ENCODE measurements at regions not wholly inside any gene's neighbourhood (a gene's known extent, or its start where the extent isn't known, plus 50 kb on each side); places are given as distances from the start of the nearest gene placed in this dataset.

DNA sequence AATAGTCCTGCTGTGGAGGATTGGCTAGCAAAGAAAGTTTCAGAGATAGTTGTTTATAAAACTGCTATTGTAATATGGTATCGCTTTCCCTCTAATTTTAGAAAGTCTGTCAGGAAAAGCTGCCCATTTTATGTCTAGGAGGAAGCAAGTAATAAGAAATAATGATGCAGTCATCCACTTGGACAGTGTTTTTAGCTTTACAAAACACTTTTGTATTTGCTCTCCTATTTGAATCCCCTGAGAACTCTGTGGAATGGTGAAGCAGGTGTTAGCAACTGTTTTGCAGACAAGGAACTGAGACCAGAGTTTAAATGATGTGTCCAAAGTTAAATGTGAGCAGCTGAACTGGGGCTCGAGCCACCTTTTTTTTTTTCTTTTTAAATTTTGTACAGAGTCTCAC is 455.8 kb downstream of the XPNPEP1 start:
- Histone ChIP-seq H3K23me2 (ENCODE audit: low read depth, low read length) (no peaks in the 10 kb centered on the region), H3K23ac (ENCODE audit: insufficient read length) (no peak overlapping the region), H3K79me2 (ENCODE audit: control insufficient read depth in 1 of 2, insufficient read depth in 2 of 2, low read length in 2 of 2) (no peaks in the 10 kb centered on the region), H3K36me3 (ENCODE audit: control insufficient read depth in 2 of 4, insufficient read depth in 4 of 4, low read length in 3 of 4) (no peaks in the 10 kb centered on the region), H3K4me1 (replicated peaks in 1 of 4; ENCODE audit: control insufficient read depth in 3 of 4, insufficient read depth in 4 of 4, low read length in 3 of 4) (no peaks in the 10 kb centered on the region), H2BK20ac (ENCODE audit: low read length) (no peak overlapping the region), H2AK5ac (ENCODE audit: low read depth, low read length) (no peak overlapping the region), H3K56ac (replicated peaks; ENCODE audit: insufficient read length, low read depth, low read length) (no peak overlapping the region), H4K5ac (ENCODE audit: insufficient read length, low read depth, low read length) (no peak overlapping the region), H3K27me3 (replicated peaks in 1 of 4; ENCODE audit: control insufficient read depth in 3 of 4, extremely low read depth in 1 of 4, insufficient read depth in 3 of 4, low read length in 3 of 4) (no peaks in the 10 kb centered on the region), H4K20me1 (replicated peaks in 1 of 2; ENCODE audit: control insufficient read depth in 1 of 2, insufficient read depth in 2 of 2, low read length in 2 of 2) (no peaks in the 10 kb centered on the region), H3K27ac (ENCODE audit: low read depth, low read length) (no peak overlapping the region), H3K4me2 (ENCODE audit: insufficient read depth in 1 of 2, low read depth in 2 of 2, low read length in 2 of 2) (no peak overlapping the region), H2BK15ac (ENCODE audit: low read length) (no peak overlapping the region), H2BK5ac (ENCODE audit: low read depth, low read length) (no peak overlapping the region), H3K79me1 (ENCODE audit: low read depth, low read length) (no peaks in the 10 kb centered on the region), H3K9ac (replicated peaks in 1 of 4; ENCODE audit: extremely low read depth in 1 of 4, low read depth in 3 of 4, low read length in 3 of 4) (no peak overlapping the region), H2BK12ac (ENCODE audit: low read depth, low read length) (no peak overlapping the region), H3K4me3 (ENCODE audit: extremely low read depth in 1 of 4, insufficient read depth in 2 of 4, low read depth in 3 of 4, low read length in 4 of 4) (no peak overlapping the region), H3K4ac (replicated peaks; ENCODE audit: insufficient read length, low read depth, low read length) (no peak overlapping the region), H2BK120ac (replicated peaks; ENCODE audit: low read depth, low read length) (no peak overlapping the region), H3K18ac (ENCODE audit: extremely low read depth, low read length) (no peak overlapping the region), H3K9me3 (ENCODE audit: insufficient read depth in 2 of 2, low read depth in 1 of 2, low read length in 1 of 2) (no peaks in the 10 kb centered on the region), H3K14ac (ENCODE audit: insufficient read length) (no peak overlapping the region), H4K91ac (replicated peaks; ENCODE audit: insufficient read length, low read length) (no peak overlapping the region), H2AFZ (ENCODE audit: low read length) (no peak overlapping the region), H4K8ac (ENCODE audit: extremely low read depth, insufficient read depth, low read length) (no peak overlapping the region)
- ChIA-PET POLR2A (ENCODE audit: partially characterized antibody) (no interaction called here), CTCF (ENCODE audit: partially characterized antibody) (interaction anchor here (1.6 to 1.8 kb wide), 2 partner anchors 9 to 11 kb away, joined by 4 to 8 read pairs; no protein-coding TSS in a partner anchor)
- FAIRE-seq (no peak), DNase-seq (ENCODE audit: low read depth in 1 of 2, low spot score in 2 of 2) (no peak)
- 87% methylated on average over 2 of the region's 2 CpGs; no CpG with 5 or more reads in 1 of the 2 experiments for WGBS, 2 experiments (ENCODE audit: extremely low coverage in 1 of 2, insufficient coverage in 1 of 2, insufficient read length in 1 of 2, insufficient replicate concordance in 2 of 2, low coverage in 1 of 2, low lambda C conversion rate in 2 of 2, missing lambda C conversion rate in 1 of 2)
- TF ChIP-seq, protein P1, sequence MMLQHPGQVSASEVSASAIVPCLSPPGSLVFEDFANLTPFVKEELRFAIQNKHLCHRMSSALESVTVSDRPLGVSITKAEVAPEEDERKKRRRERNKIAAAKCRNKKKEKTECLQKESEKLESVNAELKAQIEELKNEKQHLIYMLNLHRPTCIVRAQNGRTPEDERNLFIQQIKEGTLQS (IDR thresholded peaks at IDR 0.05; ENCODE audit: insufficient read depth, low read depth, low read length), result no peak
- TF ChIP-seq CTBP2 (IDR thresholded peaks at IDR 0.05; ENCODE audit: borderline replicate concordance, insufficient read depth, insufficient read length, low read length) (no peak), EP300 (IDR thresholded peaks at IDR 0.05; ENCODE audit: borderline replicate concordance in 1 of 2, low read depth in 2 of 2, low read length in 2 of 2) (no peak), CREB1 (IDR thresholded peaks at IDR 0.05) (no peak)
